K562 (cell line): ENCODE measurements at regions not wholly inside any gene's neighbourhood (a gene's known extent, or its start where the extent isn't known, plus 50 kb on each side); places are given as distances from the start of the nearest gene placed in this dataset.

Experiments used
- ATAC-seq: fragments of 200-7000 bp; cut with Tn5 transposase; 3 replicates; pipeline ENCODE4 v1.9.1; 2020; ENCODE audit warnings: moderate library complexity
- BruUV-seq: library from RNA; stranded (reverse); fragments of 400-500 nt; replicated peaks from 2 replicates; lab custom pipeline; 2021; lab: Mats Ljungman, UMichigan
- CTCF ChIA-PET: fragments of 300-600 bp; formaldehyde crosslinking; extraction: SDS; loops from one replicate; lab custom pipeline; 2021; ENCODE audit warnings: low intra/inter-chr PET ratio; lab: Yijun Ruan, JAX
- POLR2A ChIA-PET: fragments of 300-600, 350-650 bp; sonication (Branson Sonifier 250); formaldehyde crosslinking; extraction: SDS; loops from one replicate; lab custom pipeline; 2021; ENCODE audit warnings: antibody characterized with exemption, inconsistent platforms; lab: Yijun Ruan, JAX
- DNase-seq, 4 experiments: peaks; one replicate each; pipeline versions ENCODE4 v3.0.0 to v3.0.0-alpha.2; 2011 to 2018; ENCODE audit warnings: low spot score in 3 of 4, mixed read lengths in 3 of 4; ENCODE audit errors: extremely low read depth in 1 of 4
- FAIRE-seq: peaks from 2 replicates; lab custom pipeline; 2011; peaks lifted over from hg19 to GRCh38; lab: Jason Lieb, UNC
- H2AFZ ChIP-seq: 2 replicates; pipeline ENCODE4 v1.6.0; 2011; ENCODE audit warnings: low read depth, low read length, control low read depth, inconsistent platforms
- H3K27ac ChIP-seq: fragments of 200-600 bp; 3 replicates; pipeline ENCODE4 v1.8.0; 2011; ENCODE audit warnings: low read depth, mild to moderate bottlenecking, control low read depth, inconsistent platforms, low read length, moderate library complexity, mixed read lengths; ENCODE audit errors: extremely low read depth
- H3K27me3 ChIP-seq, 2 experiments: fragments of 300-600 bp in 1 of 2; 2 replicates in 1 of 2; 3 replicates in 1 of 2; pipeline versions ENCODE4 v1.6.0 to v1.8.0; 2011; ENCODE audit warnings: inconsistent platforms in 2 of 2, low read length in 2 of 2, mild to moderate bottlenecking in 1 of 2, mixed read lengths in 1 of 2, moderate library complexity in 1 of 2; ENCODE audit not compliant: control insufficient read depth in 2 of 2, insufficient read depth in 2 of 2
- H3K36me3 ChIP-seq: fragments of 300-600 bp; 3 replicates; pipeline ENCODE4 v1.8.0; 2011; ENCODE audit warnings: mild to moderate bottlenecking, low read length, inconsistent platforms; ENCODE audit not compliant: control insufficient read depth, insufficient read depth
- H3K4me1 ChIP-seq, 2 experiments: fragments of 200-600 bp in 1 of 2; replicated peaks in 1 of 2; 2 replicates in 1 of 2; 3 replicates in 1 of 2; pipeline versions ENCODE4 v1.5.1 to v1.8.0; 2011; ENCODE audit warnings: inconsistent platforms in 2 of 2, low read length in 2 of 2, mild to moderate bottlenecking in 1 of 2, mixed read lengths in 1 of 2, moderate library complexity in 1 of 2; ENCODE audit not compliant: control insufficient read depth in 2 of 2, insufficient read depth in 2 of 2
- H3K4me2 ChIP-seq: 2 replicates; pipeline ENCODE4 v1.6.1; 2011; ENCODE audit warnings: low read length, control low read depth, inconsistent platforms, mixed read lengths; ENCODE audit not compliant: insufficient read depth
- H3K4me3 ChIP-seq: fragments of 200-600 bp; sonication (generic), shearing (Covaris generic); 2 replicates; pipeline ENCODE4 v1.5.1; 2016; ENCODE audit warnings: control low read depth, inconsistent platforms
- H3K79me2 ChIP-seq: fragments of 200-600 bp; 3 replicates; pipeline ENCODE4 v1.8.0; 2011; ENCODE audit warnings: low read length, inconsistent platforms; ENCODE audit not compliant: control insufficient read depth, insufficient read depth
- H3K9ac ChIP-seq, 2 experiments: 2 replicates each; pipeline versions ENCODE4 v1.6.0 to v1.6.1; 2011; ENCODE audit warnings: low read depth in 2 of 2, low read length in 2 of 2, control low read depth in 1 of 2, inconsistent platforms in 1 of 2, mild to moderate bottlenecking in 1 of 2, mixed read lengths in 1 of 2; ENCODE audit not compliant: insufficient read depth in 1 of 2
- H3K9me1 ChIP-seq: one replicate; pipeline ENCODE4 v1.6.0; 2011; ENCODE audit warnings: inconsistent platforms, mild to moderate bottlenecking, low read length, moderate library complexity; ENCODE audit not compliant: control insufficient read depth, insufficient read depth
- H3K9me3 ChIP-seq: replicated peaks from 2 replicates; pipeline ENCODE4 v1.5.1; 2011; ENCODE audit warnings: low read depth, low read length, inconsistent platforms; ENCODE audit not compliant: control insufficient read depth, insufficient read depth
- H4K20me1 ChIP-seq: replicated peaks from 2 replicates; pipeline ENCODE4 v1.6.1; 2011; ENCODE audit warnings: low read length, inconsistent platforms, mixed read lengths; ENCODE audit not compliant: control insufficient read depth, insufficient read depth
- HBP1 ChIP-seq: fragments of 450-650 bp; formaldehyde crosslinking; IDR thresholded peaks from 2 replicates; pipeline ENCODE4 v1.4.0; 2022; ENCODE audit warnings: missing genetic modification characterization
- KDM2B ChIP-seq: fragments of 250-450 bp; sonication (Bioruptor Pico); IDR thresholded peaks from 2 replicates; pipeline ENCODE4 v1.8.0; 2021; ENCODE audit warnings: mild to moderate bottlenecking, moderate library complexity
- MCM7 ChIP-seq, 2 experiments: fragments of 450-650 bp; IDR thresholded peaks; 2 replicates each; pipeline ENCODE4 v1.6.1; 2016 to 2018
- MTA1 ChIP-seq: fragments of 450-650 bp; IDR thresholded peaks from 2 replicates; pipeline ENCODE4 v1.6.1; 2017; ENCODE audit warnings: borderline replicate concordance
- NR1H2 ChIP-seq: sonication (generic); formaldehyde crosslinking; IDR thresholded peaks from 2 replicates; pipeline ENCODE4 v1.4.0; 2020; ENCODE audit warnings: mild to moderate bottlenecking, missing genetic modification reagents
- PATZ1 ChIP-seq: fragments of 250-450 bp; sonication (Bioruptor Pico); IDR thresholded peaks from 2 replicates; pipeline ENCODE4 v1.5.0; 2020; ENCODE audit warnings: mild to moderate bottlenecking, borderline replicate concordance
- RBM25 ChIP-seq: fragments of 200-400 bp; formaldehyde crosslinking; IDR thresholded peaks from 2 replicates; pipeline ENCODE4 v1.6.1; 2018; ENCODE audit warnings: low read length, low read depth, moderate library complexity; ENCODE audit not compliant: severe bottlenecking
- SMAD3 ChIP-seq: fragments of 450-650 bp; formaldehyde crosslinking; conservative IDR thresholded peaks from 2 replicates; pipeline ENCODE4 v1.4.0; 2020; ENCODE audit warnings: mild to moderate bottlenecking
- TEAD1 ChIP-seq, 2 experiments: fragments of 450-650 bp in 1 of 2; sonication (generic) in 1 of 2; formaldehyde crosslinking; IDR thresholded peaks; 2 replicates each; pipeline versions ENCODE4 v1.4.0 to v1.8.0; 2020 to 2022; ENCODE audit warnings: mild to moderate bottlenecking in 2 of 2, missing genetic modification reagents in 1 of 2
- THAP12 ChIP-seq: fragments of 250-450 bp; sonication (Bioruptor Pico); IDR thresholded peaks from 2 replicates; pipeline ENCODE4 v1.9.0; 2021; ENCODE audit warnings: mild to moderate bottlenecking, inconsistent platforms
- ZNF12 ChIP-seq: sonication (generic); formaldehyde crosslinking; IDR thresholded peaks from 2 replicates; pipeline ENCODE4 v1.4.0; 2020; ENCODE audit warnings: mild to moderate bottlenecking, missing genetic modification reagents
- ZNF76 ChIP-seq: fragments of 250-450 bp; sonication (Bioruptor Pico); IDR thresholded peaks from 2 replicates; pipeline ENCODE4 v1.4.0; 2020; ENCODE audit warnings: mild to moderate bottlenecking, moderate library complexity, borderline replicate concordance
- WGBS: fragments of 100-300 bp; shearing (Covaris generic); methylation state at CpG from one replicate; pipeline ENCODE4 v1.1.6; 2016; ENCODE audit warnings: low coverage, mixed read lengths; ENCODE audit not compliant: insufficient coverage; ENCODE audit errors: missing lambda C conversion rate; 5-methylcytosine and 5-hydroxymethylcytosine counted together
- in situ Hi-C: fragments of 300-500 bp; cut with MboI; formaldehyde crosslinking; loops from 4 replicates; pipeline ENCODE4 v1.15.0; 2018; ENCODE audit warnings: inconsistent platforms, mixed read lengths
- intact Hi-C: fragments of 100-400 bp; cut with micrococcal nuclease; formaldehyde crosslinking; loops from 2 replicates; pipeline ENCODE4 v1.14.2; 2022
- TF ChIP-seq, protein P1 (sequence below), 2 experiments: fragments of 200-800 bp in 1 of 2; sonication (Bioruptor generic) in 1 of 2; sonication (generic) in 1 of 2; formaldehyde crosslinking in 1 of 2; IDR thresholded peaks in 1 of 2; conservative IDR thresholded peaks in 1 of 2; 2 replicates each; pipeline versions ENCODE4 v1.5.0 to v1.6.1; 2016 to 2020; ENCODE audit warnings: missing compliant biosample characterization in 1 of 2, missing genetic modification characterization in 1 of 2, missing genetic modification reagents in 1 of 2
- TF ChIP-seq, protein P2 (sequence below): sonication (generic); formaldehyde crosslinking; IDR thresholded peaks from 2 replicates; pipeline ENCODE4 v1.8.1; 2022; ENCODE audit warnings: missing genetic modification reagents

GRCh38 chr12:5180496-5180895 lies 136.8 kb downstream of the KCNA5 start (continued):
- TF ChIP-seq PATZ1 (no peak), MCM7 (IDR thresholded peaks at IDR 0.05) (no peak), MTA1 (no peak), TEAD1 (CRISPR knock-in tag; IDR thresholded peaks at IDR 0.05) (no peak), KDM2B (CRISPR knock-in tag) (no peak), ZNF12 (no peak), SMAD3 (CRISPR knock-in tag) (no peak), ZNF76 (no peak)
- TF ChIP-seq, all 486 proteins: peak for 0

DNA sequence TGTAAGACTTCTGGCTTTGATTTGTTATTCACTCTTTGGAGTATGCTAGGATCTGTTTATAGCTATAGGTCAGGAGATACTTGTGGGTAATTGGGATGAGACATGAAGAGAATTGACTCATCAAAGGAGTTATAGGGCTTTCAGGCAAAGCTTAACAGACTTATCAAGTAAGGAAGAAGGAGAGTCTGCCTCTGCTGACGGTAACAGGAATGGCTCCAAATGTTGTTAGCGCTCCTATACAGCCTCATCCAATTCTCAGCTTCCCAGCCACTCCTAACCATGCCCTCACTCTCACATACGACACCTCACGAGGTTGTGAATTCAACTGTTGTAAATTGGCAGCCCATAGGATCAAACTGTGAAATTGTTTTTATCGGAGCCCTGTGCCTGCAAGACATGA lies 140.5 kb downstream of the KCNA5 start:
- ChIA-PET POLR2A (no interaction called here), CTCF (no interaction called here)
- Histone ChIP-seq H4K20me1 (no peaks in the 10 kb centered on the region), H3K9me3 (no peaks in the 10 kb centered on the region), H3K9me1 (no peaks in the 10 kb centered on the region), H3K4me2 (no peak overlapping the region), H3K4me1 (no peaks in the 10 kb centered on the region), H3K27ac (no peak overlapping the region), H3K36me3 (no peaks in the 10 kb centered on the region), H2AFZ (no peak overlapping the region), H3K4me3 (no peak overlapping the region), H3K9ac (no peak overlapping the region), H3K79me2 (no peaks in the 10 kb centered on the region), H3K27me3 (no peaks in the 10 kb centered on the region; a peak in 1 of 5 replicates)
- 9% methylated on average over 4 of the region's 5 CpGs for WGBS
- BruUV-seq: no TSS peak
- ATAC-seq (no peak), DNase-seq (no peak), FAIRE-seq (no peak)
- intact Hi-C loops: no loop called here
- in situ Hi-C loops: loop anchor here (25.0 kb wide), 1 partner anchor 603 kb away; no protein-coding TSS in a partner anchor
- TF ChIP-seq NR1H2 (CRISPR knock-in tag) (no peak), HBP1 (CRISPR knock-in tag) (no peak), RBM25 (no peak), THAP12 (CRISPR knock-in tag) (no peak)
- TF ChIP-seq, protein P1, sequence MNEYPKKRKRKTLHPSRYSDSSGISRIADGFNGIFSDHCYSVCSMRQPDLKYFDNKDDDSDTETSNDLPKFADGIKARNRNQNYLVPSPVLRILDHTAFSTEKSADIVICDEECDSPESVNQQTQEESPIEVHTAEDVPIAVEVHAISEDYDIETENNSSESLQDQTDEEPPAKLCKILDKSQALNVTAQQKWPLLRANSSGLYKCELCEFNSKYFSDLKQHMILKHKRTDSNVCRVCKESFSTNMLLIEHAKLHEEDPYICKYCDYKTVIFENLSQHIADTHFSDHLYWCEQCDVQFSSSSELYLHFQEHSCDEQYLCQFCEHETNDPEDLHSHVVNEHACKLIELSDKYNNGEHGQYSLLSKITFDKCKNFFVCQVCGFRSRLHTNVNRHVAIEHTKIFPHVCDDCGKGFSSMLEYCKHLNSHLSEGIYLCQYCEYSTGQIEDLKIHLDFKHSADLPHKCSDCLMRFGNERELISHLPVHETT (CRISPR knock-in tag; conservative IDR thresholded peaks at IDR 0.05 in 1 of 2, IDR thresholded peaks at IDR 0.05 in 1 of 2): no peak
- TF ChIP-seq, protein P2, sequence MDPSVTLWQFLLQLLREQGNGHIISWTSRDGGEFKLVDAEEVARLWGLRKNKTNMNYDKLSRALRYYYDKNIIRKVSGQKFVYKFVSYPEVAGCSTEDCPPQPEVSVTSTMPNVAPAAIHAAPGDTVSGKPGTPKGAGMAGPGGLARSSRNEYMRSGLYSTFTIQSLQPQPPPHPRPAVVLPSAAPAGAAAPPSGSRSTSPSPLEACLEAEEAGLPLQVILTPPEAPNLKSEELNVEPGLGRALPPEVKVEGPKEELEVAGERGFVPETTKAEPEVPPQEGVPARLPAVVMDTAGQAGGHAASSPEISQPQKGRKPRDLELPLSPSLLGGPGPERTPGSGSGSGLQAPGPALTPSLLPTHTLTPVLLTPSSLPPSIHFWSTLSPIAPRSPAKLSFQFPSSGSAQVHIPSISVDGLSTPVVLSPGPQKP (CRISPR knock-in tag): no peak
